GM12878 (cell line): ENCODE measurements at regions not wholly inside any gene's neighbourhood (a gene's known extent, or its start where the extent isn't known, plus 50 kb on each side); places are given as distances from the start of the nearest gene placed in this dataset.

Experiments used
- BHLHE40 ChIP-seq, 2 experiments: fragments of 450-650 bp in 1 of 2; IDR thresholded peaks; 2 replicates each; pipeline ENCODE4 v1.6.1; 2011 to 2017; ENCODE audit warnings: low read depth in 2 of 2, borderline replicate concordance in 1 of 2, improper control_type of control experiment in 1 of 2, low read length in 1 of 2, mild to moderate bottlenecking in 1 of 2
- BMI1 ChIP-seq: fragments of 450-650 bp; IDR thresholded peaks from 2 replicates; pipeline ENCODE4 v1.6.1; 2016; ENCODE audit warnings: mild to moderate bottlenecking, moderate library complexity, borderline replicate concordance
- CTCF ChIP-seq, 3 experiments: IDR thresholded peaks in 2 of 3; conservative IDR thresholded peaks in 1 of 3; 2 replicates each; pipeline ENCODE4 v1.5.1; 2011; ENCODE audit warnings: low read depth in 3 of 3, low read length in 3 of 3, mild to moderate bottlenecking in 3 of 3, control low read depth in 2 of 3, moderate library complexity in 2 of 3, inconsistent platforms in 1 of 3, mixed read lengths in 1 of 3; ENCODE audit not compliant: control insufficient read depth in 2 of 3, insufficient read depth in 1 of 3; ENCODE audit errors: extremely low read depth in 1 of 3
- EZH2 ChIP-seq: IDR thresholded peaks from 2 replicates; pipeline ENCODE4 v1.6.1; 2012; ENCODE audit warnings: low read depth, mild to moderate bottlenecking, control low read depth, inconsistent platforms, low read length, borderline replicate concordance; ENCODE audit not compliant: control insufficient read depth
- MEF2B ChIP-seq: fragments of 450-650 bp; IDR thresholded peaks from 2 replicates; pipeline ENCODE4 v1.6.1; 2018; ENCODE audit warnings: mild to moderate bottlenecking, moderate library complexity; ENCODE audit not compliant: partially characterized antibody, poor library complexity, severe bottlenecking
- PML ChIP-seq: IDR thresholded peaks from 2 replicates; pipeline ENCODE4 v1.6.1; 2012; ENCODE audit warnings: low read length, inconsistent platforms
- POLR2A ChIP-seq: IDR thresholded peaks from 2 replicates; pipeline ENCODE4 v1.6.1; 2011; ENCODE audit warnings: low read depth, mild to moderate bottlenecking, low read length
- USF2 ChIP-seq: IDR thresholded peaks from 2 replicates; pipeline ENCODE4 v1.6.1; 2011; ENCODE audit warnings: low read depth, low read length, improper control_type of control experiment, borderline replicate concordance

GRCh38 chr17:77887110-77887463 is 71.4 kb upstream of the TNRC6C start:
- no peak for TF ChIP-seq POLR2A
- TF ChIP-seq CTCF (IDR thresholded peaks at IDR 0.05 in 2 of 3, conservative IDR thresholded peaks at IDR 0.05 in 1 of 3; ENCODE audit: control insufficient read depth in 2 of 3, extremely low read depth in 1 of 3, insufficient read depth in 1 of 3, low read depth in 3 of 3, low read length in 3 of 3): no peak
- TF ChIP-seq MEF2B: no peak
- TF ChIP-seq BHLHE40 (IDR thresholded peaks at IDR 0.05; ENCODE audit: borderline replicate concordance in 1 of 2, low read depth in 2 of 2, low read length in 1 of 2): no peak
- TF ChIP-seq EZH2: no peak
- TF ChIP-seq BMI1: no peak
- no peak for TF ChIP-seq USF2
- no peak for TF ChIP-seq PML
